Tibial artery (tissue), 4 donors: ENCODE measurements at regions not wholly inside any gene's neighbourhood (a gene's known extent, or its start where the extent isn't known, plus 50 kb on each side); places are given as distances from the start of the nearest gene placed in this dataset.
"Not testable (repeated sequence)": the region's sequence is repeated elsewhere in the genome, so short reads cannot be mapped to it uniquely, and the experiment has no call there.

ENCODE experiments used
- DNase-seq, 2 donors: peaks; one replicate each; pipeline ENCODE4 v3.0.0-alpha.2; 2019
- H3K27ac ChIP-seq, 2 donors: fragments of 200-600 bp; sonication (generic) in 1 of 2; 1 replicate in 1 of 2; 2 replicates in 1 of 2; pipeline ENCODE4 v1.5.1; 2018 to 2019; ENCODE audit warnings: mild to moderate bottlenecking in 1 of 2
- H3K27me3 ChIP-seq, 2 donors: fragments of 200-600 bp; sonication (generic) in 1 of 2; one replicate each; pipeline versions ENCODE4 v1.5.1 to v1.6.0; 2016 to 2019
- H3K36me3 ChIP-seq, 3 donors: fragments of 200-600 bp; sonication (generic) in 2 of 3; one replicate each; pipeline ENCODE4 v1.5.1; 2016 to 2019; ENCODE audit warnings: mild to moderate bottlenecking in 2 of 3
- H3K4me1 ChIP-seq, 4 donors: fragments of 200-600 bp; sonication (generic) in 2 of 4; 1 replicate in 3 of 4; 2 replicates in 1 of 4; pipeline ENCODE4 v1.5.1; 2016 to 2019
- H3K4me3 ChIP-seq, 2 donors: fragments of 200-600 bp; sonication (generic) in 1 of 2; 1 replicate in 1 of 2; 2 replicates in 1 of 2; pipeline ENCODE4 v1.5.1; 2018 to 2019; ENCODE audit warnings: mild to moderate bottlenecking in 2 of 2
- H3K9me3 ChIP-seq, 3 donors: fragments of 200-600 bp; sonication (generic) in 1 of 3; one replicate each; pipeline ENCODE4 v1.5.1; 2016 to 2019
- intact Hi-C: fragments of 100-400 bp; cut with DNase I; formaldehyde crosslinking; loops from one replicate; pipeline ENCODE4 v1.15.0; 2023; ENCODE audit warnings: low total_unique reads
- TF ChIP-seq, protein P1 (sequence below), 2 experiments: fragments of 200-600 bp in 1 of 2; fragments of 450-650 bp in 1 of 2; IDR thresholded peaks; one replicate each; pipeline ENCODE4 v1.5.1; 2017 to 2019; ENCODE audit warnings: antibody characterized with exemption in 2 of 2, mild to moderate bottlenecking in 1 of 2, moderate library complexity in 1 of 2

DNA sequence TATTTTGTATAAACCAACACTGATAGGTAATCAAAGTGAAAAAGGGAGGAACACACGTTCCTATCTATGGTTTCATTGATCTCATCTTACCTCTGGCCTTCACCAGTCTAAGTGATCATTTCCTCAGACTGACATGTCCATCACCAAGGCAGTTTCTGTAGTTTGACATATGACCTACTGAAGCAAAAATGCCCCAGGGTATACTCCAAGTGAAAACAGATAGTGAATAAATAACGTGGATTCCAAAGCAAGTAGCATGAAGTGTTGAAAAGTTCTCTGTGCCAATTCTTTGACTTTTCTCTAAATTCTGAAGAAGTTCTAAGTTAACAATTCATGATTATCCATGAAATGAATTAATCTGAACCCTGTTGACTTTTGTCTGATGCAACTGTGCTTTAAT, 334.2 kb upstream of the SGCG start:
- H3K9me3 ChIP-seq, result no peaks in the 10 kb centered on the region
- intact Hi-C loops, result no loop called here
- no peak overlapping the region for H3K27ac ChIP-seq
- no peaks in the 10 kb centered on the region for H3K36me3 ChIP-seq
- H3K4me3 ChIP-seq, result no peak overlapping the region
- no peaks in the 10 kb centered on the region for H3K27me3 ChIP-seq
- H3K4me1 ChIP-seq, result no peaks in the 10 kb centered on the region
- TF ChIP-seq, protein P1, sequence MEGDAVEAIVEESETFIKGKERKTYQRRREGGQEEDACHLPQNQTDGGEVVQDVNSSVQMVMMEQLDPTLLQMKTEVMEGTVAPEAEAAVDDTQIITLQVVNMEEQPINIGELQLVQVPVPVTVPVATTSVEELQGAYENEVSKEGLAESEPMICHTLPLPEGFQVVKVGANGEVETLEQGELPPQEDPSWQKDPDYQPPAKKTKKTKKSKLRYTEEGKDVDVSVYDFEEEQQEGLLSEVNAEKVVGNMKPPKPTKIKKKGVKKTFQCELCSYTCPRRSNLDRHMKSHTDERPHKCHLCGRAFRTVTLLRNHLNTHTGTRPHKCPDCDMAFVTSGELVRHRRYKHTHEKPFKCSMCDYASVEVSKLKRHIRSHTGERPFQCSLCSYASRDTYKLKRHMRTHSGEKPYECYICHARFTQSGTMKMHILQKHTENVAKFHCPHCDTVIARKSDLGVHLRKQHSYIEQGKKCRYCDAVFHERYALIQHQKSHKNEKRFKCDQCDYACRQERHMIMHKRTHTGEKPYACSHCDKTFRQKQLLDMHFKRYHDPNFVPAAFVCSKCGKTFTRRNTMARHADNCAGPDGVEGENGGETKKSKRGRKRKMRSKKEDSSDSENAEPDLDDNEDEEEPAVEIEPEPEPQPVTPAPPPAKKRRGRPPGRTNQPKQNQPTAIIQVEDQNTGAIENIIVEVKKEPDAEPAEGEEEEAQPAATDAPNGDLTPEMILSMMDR (IDR thresholded peaks at IDR 0.05), result no peak
- no peak for DNase-seq

DNA sequence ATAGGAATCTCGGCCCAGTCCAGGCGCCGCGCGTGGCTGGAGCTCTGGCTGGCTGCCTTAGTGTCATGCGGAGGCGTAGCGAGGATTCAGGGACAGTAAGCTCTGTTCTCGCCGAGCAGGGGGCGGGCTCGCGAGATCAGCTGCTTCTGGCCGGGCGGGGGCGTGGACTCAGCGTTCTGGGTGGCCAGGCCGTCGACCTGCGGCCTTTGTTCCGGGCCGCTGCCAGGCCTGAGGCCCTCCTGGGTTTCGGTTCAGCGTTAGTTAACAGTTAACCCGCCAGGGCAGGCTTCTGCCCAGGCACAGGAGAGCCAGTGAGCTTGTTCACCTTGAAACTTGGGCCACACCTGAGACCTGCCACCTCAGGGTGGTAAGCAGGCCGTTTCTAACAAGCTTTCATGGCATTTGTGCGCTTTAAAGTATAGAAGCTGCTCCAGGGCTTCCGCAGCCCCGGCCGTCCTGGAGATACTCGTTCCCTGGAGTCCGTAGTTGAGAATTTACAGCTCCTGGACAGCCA, 332.2 kb upstream of the SGCG start:
- TF ChIP-seq, protein P1 (IDR thresholded peaks at IDR 0.05), result no peak
- no peak overlapping the region for H3K27ac ChIP-seq
- no peaks in the 10 kb centered on the region for H3K36me3 ChIP-seq
- intact Hi-C loops, result no loop called here
- H3K4me3 ChIP-seq, result no peak overlapping the region
- no peaks in the 10 kb centered on the region for H3K9me3 ChIP-seq
- H3K4me1 ChIP-seq, result no peaks in the 10 kb centered on the region
- no peaks in the 10 kb centered on the region for H3K27me3 ChIP-seq
- no peak for DNase-seq

GRCh38 chr13:22855926-22856325, 324.9 kb upstream of the SGCG start:
- no peak overlapping the region for H3K27ac ChIP-seq
- no peak overlapping the region for H3K4me3 ChIP-seq
- no peaks in the 10 kb centered on the region for H3K36me3 ChIP-seq
- H3K27me3 ChIP-seq, result no peaks in the 10 kb centered on the region
- DNase-seq, result no peak
- H3K9me3 ChIP-seq, result peaks cover 0 to 3% (median 0%) of the 10 kb centered on the region in 3 donors
- TF ChIP-seq, protein P1 (IDR thresholded peaks at IDR 0.05), result no peak
- no peaks in the 10 kb centered on the region for H3K4me1 ChIP-seq
- intact Hi-C loops, result no loop called here

GRCh38 chr13:22858980-22859379, 321.8 kb upstream of the SGCG start:
- H3K4me3 ChIP-seq, H3K4me1 ChIP-seq, DNase-seq, H3K36me3 ChIP-seq, H3K9me3 ChIP-seq, intact Hi-C loops, H3K27ac ChIP-seq, H3K27me3 ChIP-seq: not testable (repeated sequence)

- H3K36me3 ChIP-seq, intact Hi-C loops, H3K27ac ChIP-seq, H3K4me1 ChIP-seq, DNase-seq, H3K27me3 ChIP-seq, H3K4me3 ChIP-seq, H3K9me3 ChIP-seq: not testable (repeated sequence)
Measured at GRCh38 chr13:22859411-22859810, 321.4 kb upstream of the SGCG start.

GRCh38 chr13:22861958-22862466, 318.8 kb upstream of the SGCG start:
- peaks cover 0 to 2% (median 0%) of the 10 kb centered on the region in 3 donors for H3K9me3 ChIP-seq
- no peaks in the 10 kb centered on the region for H3K36me3 ChIP-seq
- intact Hi-C loops, result no loop called here
- H3K4me1 ChIP-seq, result no peaks in the 10 kb centered on the region
- H3K4me3 ChIP-seq, result no peak overlapping the region
- H3K27ac ChIP-seq, result no peak overlapping the region
- no peak for DNase-seq
- TF ChIP-seq, protein P1 (IDR thresholded peaks at IDR 0.05), result no peak
- H3K27me3 ChIP-seq, result no peaks in the 10 kb centered on the region

GRCh38 chr13:22862478-22862877, 318.3 kb upstream of the SGCG start:
- intact Hi-C loops, result no loop called here
- Histone ChIP-seq H3K27ac (no peak overlapping the region), H3K27me3 (no peaks in the 10 kb centered on the region), H3K4me1 (no peaks in the 10 kb centered on the region), H3K4me3 (no peak overlapping the region), H3K36me3 (no peaks in the 10 kb centered on the region), H3K9me3 (no peaks in the 10 kb centered on the region)
- DNase-seq, result no peak
- TF ChIP-seq, protein P1 (IDR thresholded peaks at IDR 0.05), result no peak
